GM21825 (cell line): ENCODE measurements at regions not wholly inside any gene's neighbourhood (a gene's known extent, or its start where the extent isn't known, plus 50 kb on each side); places are given as distances from the start of the nearest gene placed in this dataset.

Source experiments
- ATAC-seq: cut with Tn5 transposase; IDR thresholded peaks from one replicate; pipeline ENCODE4 v1.9.1; 2021; ENCODE audit warnings: mild to moderate bottlenecking, moderate library complexity; ENCODE audit not compliant: unreplicated experiment

- ATAC-seq = no peak
These were observed 243.1 kb downstream of the TLE3 start for GRCh38 chr15:69854521-69855181.

- no peak for ATAC-seq
These were observed 242.3 kb downstream of the TLE3 start for GRCh38 chr15:69855258-69856000.

GRCh38 chr15:69857250-69857649 is 240.5 kb downstream of the TLE3 start:
- ATAC-seq = no peak

- ATAC-seq = no peak
These were observed 239.9 kb downstream of the TLE3 start for GRCh38 chr15:69857686-69858391.

DNA sequence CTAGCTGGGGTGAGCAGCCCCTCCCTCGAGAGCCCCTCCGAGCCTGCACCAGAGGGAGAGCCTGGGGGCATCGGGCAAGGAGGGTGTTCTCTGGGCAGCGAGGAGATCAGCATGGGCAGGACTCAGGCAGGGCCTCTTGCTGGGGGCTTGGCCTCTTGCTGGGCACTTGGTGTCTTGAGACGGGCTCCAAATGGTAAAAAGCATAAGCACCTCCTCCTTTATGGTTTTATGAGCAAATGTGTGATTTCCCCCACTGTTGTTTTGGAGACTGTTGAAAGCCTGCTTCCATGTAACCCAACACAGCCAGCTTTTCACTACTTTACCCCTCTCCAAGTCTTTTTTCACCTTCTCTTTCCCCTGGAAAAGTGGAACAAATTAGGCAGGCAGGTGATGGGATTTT is 239.3 kb downstream of the TLE3 start:
- ATAC-seq = no peak

- no peak for ATAC-seq
These were observed 237.9 kb downstream of the TLE3 start for GRCh38 chr15:69859866-69860265.

DNA sequence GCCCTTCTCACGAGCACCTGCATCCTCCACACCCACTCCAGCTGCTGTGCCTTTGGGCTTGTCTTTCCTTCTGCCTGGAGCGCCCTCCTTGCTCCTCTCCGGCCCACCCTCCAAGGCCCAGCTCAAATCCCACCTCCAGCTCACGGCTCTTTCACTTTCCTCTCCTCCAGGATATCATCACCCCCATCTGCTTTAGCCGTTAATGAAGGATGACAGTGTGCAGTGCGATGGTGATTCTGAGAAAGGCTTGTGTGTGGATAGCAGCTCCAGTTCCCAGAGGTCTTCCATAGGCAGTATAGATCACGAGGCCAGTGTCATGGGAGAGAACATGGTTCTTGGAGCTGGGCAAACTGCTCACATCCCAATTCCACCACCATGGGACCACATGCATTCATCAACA is 237.4 kb downstream of the TLE3 start:
- no peak for ATAC-seq

GRCh38 chr15:69860921-69861320 is 236.8 kb downstream of the TLE3 start:
- ATAC-seq = no peak

GRCh38 chr15:69861331-69862171 is 236.2 kb downstream of the TLE3 start:
- no peak for ATAC-seq

- no peak for ATAC-seq
These were observed 235.2 kb downstream of the TLE3 start for GRCh38 chr15:69862540-69862939.

- ATAC-seq = no peak
These were observed 234.3 kb downstream of the TLE3 start for GRCh38 chr15:69863446-69863845.

- no peak for ATAC-seq
These were observed 232.3 kb downstream of the TLE3 start for GRCh38 chr15:69865369-69865768.

- ATAC-seq = no peak
These were observed 229.0 kb downstream of the TLE3 start for GRCh38 chr15:69868756-69869155.

DNA sequence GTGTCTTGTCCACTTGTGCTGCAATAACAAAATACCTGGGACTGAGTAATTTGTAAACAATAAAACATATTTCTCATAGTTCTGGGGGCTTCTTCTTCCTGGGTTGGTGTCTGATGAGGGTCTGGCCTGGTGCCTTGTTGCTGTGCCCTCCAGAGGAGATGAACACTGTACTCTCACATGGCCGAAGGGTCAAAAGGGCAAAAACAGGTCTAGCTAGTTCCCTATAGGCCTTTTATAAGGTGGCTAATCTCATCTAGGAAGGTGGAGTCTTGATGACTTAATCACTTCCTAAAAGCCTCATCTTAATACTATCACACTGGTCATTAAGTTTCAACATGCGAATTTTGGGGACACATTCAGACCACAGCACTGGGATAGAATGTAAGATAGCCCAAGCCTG is 228.4 kb downstream of the TLE3 start:
- no peak for ATAC-seq

- ATAC-seq = no peak
These were observed 227.7 kb downstream of the TLE3 start for GRCh38 chr15:69869881-69870505.

- no peak for ATAC-seq
These were observed 226.1 kb downstream of the TLE3 start for GRCh38 chr15:69871511-69872134.

DNA sequence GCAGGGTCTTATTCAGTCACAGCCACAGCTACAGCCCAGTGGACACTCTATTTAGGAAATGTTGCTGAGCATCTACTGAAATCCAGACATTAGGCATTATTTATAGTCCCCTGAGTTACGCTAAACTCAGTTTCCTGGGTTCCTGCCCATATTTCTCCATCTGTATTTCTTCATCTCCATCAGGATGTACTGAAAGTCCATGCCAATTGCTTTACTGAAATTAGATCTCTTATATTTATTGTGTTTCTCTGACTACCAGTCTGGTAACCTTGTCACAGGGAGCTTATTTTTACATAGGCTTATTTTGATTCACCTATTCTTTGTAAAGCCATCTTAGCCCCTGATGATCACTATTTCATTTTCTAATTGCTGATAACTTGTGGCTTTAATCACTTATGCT is 223.9 kb downstream of the TLE3 start:
- no peak for ATAC-seq

DNA sequence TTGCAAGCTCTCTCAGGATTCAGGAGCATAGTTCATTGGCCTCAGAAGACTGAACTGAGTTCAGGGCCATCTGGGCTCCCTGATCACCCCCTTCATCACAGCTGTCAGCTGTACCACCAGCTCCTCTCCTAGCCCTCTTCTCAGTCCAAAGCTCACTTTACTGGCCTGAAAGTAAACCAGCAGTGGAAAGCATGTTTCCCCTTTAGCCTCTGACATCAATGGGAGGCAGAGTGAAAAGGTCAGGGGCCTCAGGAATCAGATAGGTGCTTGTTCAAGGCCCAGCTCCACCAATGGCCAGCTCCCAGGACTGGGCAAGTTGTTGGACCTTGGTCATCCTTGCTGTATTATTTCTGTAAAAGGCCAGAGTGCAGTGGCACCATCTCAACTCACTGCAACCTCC is 223.4 kb downstream of the TLE3 start:
- no peak for ATAC-seq

GRCh38 chr15:69876064-69876940 is 221.4 kb downstream of the TLE3 start:
- ATAC-seq = no peak
